A549 (cell line): ENCODE measurements at regions not wholly inside any gene's neighbourhood (a gene's known extent, or its start where the extent isn't known, plus 50 kb on each side); places are given as distances from the start of the nearest gene placed in this dataset.

Experiments used
- ATAC-seq, 2 experiments: fragments of 200-7000 bp in 1 of 2; fragments of >200 bp in 1 of 2; cut with Nextera tagmentation in 1 of 2; cut with Tn5 transposase in 1 of 2; 3 replicates each; pipeline versions ENCODE4 v1.8.0 to v1.9.1; 2018 to 2020; ENCODE audit warnings: mild to moderate bottlenecking in 1 of 2, moderate library complexity in 1 of 2
- CTCF ChIA-PET: fragments of 300-600 bp; sonication (Branson Sonifier 250); formaldehyde crosslinking; extraction: SDS; loops from one replicate; lab custom pipeline; 2021; ENCODE audit warnings: antibody characterized with exemption, inconsistent platforms; lab: Yijun Ruan, JAX
- POLR2A ChIA-PET: fragments of 350-600 bp; formaldehyde crosslinking; extraction: SDS; loops from one replicate; lab custom pipeline; 2021; ENCODE audit warnings: antibody characterized with exemption, inconsistent platforms; lab: Yijun Ruan, JAX
- DNase-seq, 2 experiments: peaks; one replicate each; pipeline versions ENCODE4 v3.0.0 to v3.0.0-alpha.2; 2011 to 2016; ENCODE audit warnings: low read depth in 1 of 2, low spot score in 1 of 2
- FAIRE-seq: peaks from 2 replicates; lab custom pipeline; 2011; peaks lifted over from hg19 to GRCh38; lab: Jason Lieb, UNC
- H3K27ac ChIP-seq, 2 experiments: fragments of >200 bp; sonication (Bioruptor Twin); formaldehyde crosslinking; 3 replicates each; pipeline ENCODE4 v1.5.1; 2016 to 2017
- H3K4me1 ChIP-seq: fragments of >200 bp; sonication (Bioruptor Twin); formaldehyde crosslinking; 3 replicates; pipeline ENCODE4 v1.6.1; 2016
- H3K4me2 ChIP-seq: fragments of >200 bp; sonication (Bioruptor Twin); formaldehyde crosslinking; 3 replicates; pipeline ENCODE4 v1.6.1; 2016
- H3K4me3 ChIP-seq: fragments of >200 bp; sonication (Bioruptor Twin); formaldehyde crosslinking; 3 replicates; pipeline ENCODE4 v1.5.1; 2016
- H3K9me3 ChIP-seq: fragments of >200 bp; sonication (Bioruptor Twin); formaldehyde crosslinking; 3 replicates; pipeline ENCODE4 v1.6.1; 2016
- ATOH8 ChIP-seq: fragments of 250-450 bp; sonication (Bioruptor Pico); IDR thresholded peaks from 2 replicates; pipeline ENCODE4 v1.5.0; 2020; ENCODE audit warnings: low read depth, mild to moderate bottlenecking, moderate library complexity
- BHLHE40 ChIP-seq: IDR thresholded peaks from 2 replicates; pipeline ENCODE4 v1.6.1; 2012; ENCODE audit warnings: low read depth, low read length, inconsistent platforms
- CHD4 ChIP-seq: fragments of 200-600 bp; sonication (generic); IDR thresholded peaks from 2 replicates; pipeline ENCODE4 v1.6.1; 2016; ENCODE audit warnings: antibody characterized with exemption, mild to moderate bottlenecking, borderline replicate concordance
- CTCF ChIP-seq: fragments of >200 bp; sonication (Bioruptor Twin); formaldehyde crosslinking; IDR thresholded peaks from 3 replicates; pipeline ENCODE4 v1.5.1; 2016
- E2F6 ChIP-seq: IDR thresholded peaks from 2 replicates; pipeline ENCODE4 v1.6.1; 2012; ENCODE audit warnings: low read depth, borderline replicate concordance
- ELK1 ChIP-seq: fragments of 150-350 bp; IDR thresholded peaks from 2 replicates; pipeline ENCODE4 v1.6.1; 2014; ENCODE audit warnings: low read depth, mild to moderate bottlenecking, low read length
- EP300 ChIP-seq, 2 experiments: fragments of >200 bp; sonication (Bioruptor Twin); formaldehyde crosslinking; IDR thresholded peaks; 2 replicates in 1 of 2; 3 replicates in 1 of 2; pipeline ENCODE4 v1.6.1; 2016 to 2017
- FOSB ChIP-seq: fragments of 250-450 bp; sonication (Bioruptor Pico); IDR thresholded peaks from 2 replicates; pipeline ENCODE4 v1.5.0; 2020; ENCODE audit warnings: mild to moderate bottlenecking, moderate library complexity
- HEYL ChIP-seq: fragments of 250-450 bp; sonication (Bioruptor Pico); IDR thresholded peaks from 2 replicates; pipeline ENCODE4 v1.8.0; 2021; ENCODE audit warnings: mild to moderate bottlenecking, moderate library complexity
- HMGXB4 ChIP-seq: fragments of 250-450 bp; sonication (Bioruptor Pico); IDR thresholded peaks from 2 replicates; pipeline ENCODE4 v1.5.0; 2021; ENCODE audit warnings: mild to moderate bottlenecking, moderate library complexity, borderline replicate concordance
- HOXB5 ChIP-seq: fragments of 250-450 bp; sonication (Bioruptor Pico); IDR thresholded peaks from 2 replicates; pipeline ENCODE4 v1.5.0; 2020; ENCODE audit warnings: mild to moderate bottlenecking, moderate library complexity
- MAZ ChIP-seq: fragments of 150-350 bp; IDR thresholded peaks from 2 replicates; pipeline ENCODE4 v1.6.1; 2014; ENCODE audit warnings: antibody characterized with exemption, low read depth, low read length, borderline replicate concordance
- MYC ChIP-seq: IDR thresholded peaks from 2 replicates; pipeline ENCODE4 v1.6.1; 2012; ENCODE audit warnings: mild to moderate bottlenecking, inconsistent platforms, low read length, improper control_type of control experiment, borderline replicate concordance
- NFE2L2 ChIP-seq: fragments of 150-350 bp; conservative IDR thresholded peaks from 2 replicates; pipeline ENCODE4 v1.6.1; 2014; ENCODE audit warnings: low read length
- NPAS2 ChIP-seq: fragments of 250-450 bp; sonication (Bioruptor Pico); IDR thresholded peaks from 2 replicates; pipeline ENCODE4 v1.8.0; 2022; ENCODE audit warnings: mild to moderate bottlenecking, moderate library complexity, borderline replicate concordance
- NR3C1 ChIP-seq: fragments of >200 bp; sonication (Bioruptor Twin); formaldehyde crosslinking; IDR thresholded peaks from 3 replicates; pipeline ENCODE4 v1.6.1; 2017
- POLR2A ChIP-seq: IDR thresholded peaks from 2 replicates; pipeline ENCODE4 v1.6.1; 2012; ENCODE audit warnings: mild to moderate bottlenecking, low read length
- RNF2 ChIP-seq: fragments of 200-600 bp; sonication (generic); IDR thresholded peaks from 2 replicates; pipeline ENCODE4 v1.6.1; 2016; ENCODE audit warnings: low read depth, mild to moderate bottlenecking, antibody characterized with exemption, moderate library complexity, borderline replicate concordance
- SREBF2 ChIP-seq: fragments of 450-650 bp; IDR thresholded peaks from 2 replicates; pipeline ENCODE4 v1.6.1; 2014; ENCODE audit warnings: mild to moderate bottlenecking, moderate library complexity
- ZSCAN20 ChIP-seq: fragments of 250-450 bp; sonication (Bioruptor Pico); IDR thresholded peaks from 2 replicates; pipeline ENCODE4 v1.8.0; 2022; ENCODE audit warnings: mild to moderate bottlenecking, moderate library complexity

GRCh38 chr18:44582456-44582855 lies 98.2 kb upstream of the SETBP1 start:
- no peak for DNase-seq
- no peak overlapping the region for H3K4me3 ChIP-seq

GRCh38 chr18:44584900-44585299 lies 95.8 kb upstream of the SETBP1 start:
- CTCF ChIA-PET, result interaction anchor here (0.7 kb wide), 1 partner anchor 910 kb away, joined by 3 read pairs; no protein-coding TSS in a partner anchor
- no peak for FAIRE-seq
- no peak for ATAC-seq
- Histone ChIP-seq H3K9me3 (no peaks in the 10 kb centered on the region), H3K4me3 (no peak overlapping the region), H3K4me2 (no peak overlapping the region), H3K27ac (no peak overlapping the region), H3K4me1 (no peaks in the 10 kb centered on the region; the same call in 2 of the 3 replicates)
- TF ChIP-seq CTCF (no peak), ELK1 (no peak), NFE2L2 (no peak), POLR2A (no peak), HEYL (CRISPR knock-in tag) (no peak), CHD4 (no peak), MYC (no peak), HOXB5 (no peak), ATOH8 (CRISPR knock-in tag) (no peak), NR3C1 (no peak), RNF2 (no peak), HMGXB4 (CRISPR knock-in tag) (no peak), MAZ (no peak), EP300 (IDR thresholded peaks at IDR 0.05) (no peak)
- POLR2A ChIA-PET, result no interaction called here
- no peak for DNase-seq

More at GRCh38 chr18:44582456-44582855, 98.2 kb upstream of the SETBP1 start:
- ChIA-PET CTCF (no interaction called here), POLR2A (no interaction called here)
- ATAC-seq, result no peak
- no peak for TF ChIP-seq ZSCAN20 (CRISPR knock-in tag)
- no peak for TF ChIP-seq ELK1
- no peak for TF ChIP-seq BHLHE40
- no peak for TF ChIP-seq FOSB (CRISPR knock-in tag)
- TF ChIP-seq SREBF2, result no peak
- TF ChIP-seq HMGXB4 (CRISPR knock-in tag), result no peak
- TF ChIP-seq NPAS2 (CRISPR knock-in tag), result no peak
- TF ChIP-seq E2F6, result no peak
- H3K4me2 ChIP-seq, result no peak overlapping the region
- no peak for FAIRE-seq
- no peak overlapping the region for H3K27ac ChIP-seq
- H3K9me3 ChIP-seq, result no peaks in the 10 kb centered on the region
- no peaks in the 10 kb centered on the region for H3K4me1 ChIP-seq
